Stimulated activated CD4-positive, alpha-beta T cell treated with anti-CD3 and anti-CD28 coated beads, Interleukin-12 subunit alpha, Interleukin-12 subunit beta, amount 100 ng/mL, for 48 hours (primary cell): ENCODE measurements at regions not wholly inside any gene's neighbourhood (a gene's known extent, or its start where the extent isn't known, plus 50 kb on each side); places are given as distances from the start of the nearest gene placed in this dataset.

ENCODE experiments used
- DNase-seq, 3 donors: peaks; one replicate each; pipeline ENCODE4 v3.0.0-alpha.2; 2020; ENCODE audit warnings: low read depth in 2 of 3, low spot score in 1 of 3

DNA sequence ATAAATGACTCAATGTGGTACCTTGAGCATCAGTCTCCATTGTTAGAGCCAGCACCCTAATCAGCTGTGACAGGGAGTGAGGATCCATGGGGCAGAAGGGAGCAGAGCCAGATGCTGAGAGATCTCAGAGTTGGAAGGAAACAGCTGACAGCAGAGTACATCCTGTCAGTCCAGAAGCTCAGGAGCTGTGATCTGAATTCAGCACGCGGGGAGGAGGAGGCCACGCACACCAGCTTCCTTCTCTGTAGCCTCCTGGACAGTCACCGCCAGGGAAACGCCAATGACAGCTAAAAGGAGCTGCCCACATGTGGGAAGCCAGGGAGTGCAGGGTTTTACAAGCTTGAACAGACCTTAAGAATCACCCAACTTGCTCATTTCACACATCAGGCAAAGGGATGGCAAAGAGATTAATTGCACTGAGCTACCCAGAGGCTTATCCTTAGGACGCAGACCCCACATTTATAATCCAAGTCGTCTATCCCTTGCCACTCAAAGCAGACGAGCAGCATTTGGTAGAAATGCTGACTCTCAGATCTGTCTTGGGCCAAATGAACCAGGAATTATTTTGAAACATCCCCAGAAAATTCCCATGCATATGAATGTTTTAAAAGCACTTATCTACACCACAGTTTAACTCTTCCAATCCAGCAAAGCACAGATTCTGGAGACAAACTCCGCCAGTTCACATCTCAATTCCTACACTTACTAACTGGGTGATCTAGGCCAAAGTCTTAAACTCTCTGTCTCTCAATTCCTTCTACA is 322.6 kb upstream of the TMTC1 start:
- no peak for DNase-seq

DNA sequence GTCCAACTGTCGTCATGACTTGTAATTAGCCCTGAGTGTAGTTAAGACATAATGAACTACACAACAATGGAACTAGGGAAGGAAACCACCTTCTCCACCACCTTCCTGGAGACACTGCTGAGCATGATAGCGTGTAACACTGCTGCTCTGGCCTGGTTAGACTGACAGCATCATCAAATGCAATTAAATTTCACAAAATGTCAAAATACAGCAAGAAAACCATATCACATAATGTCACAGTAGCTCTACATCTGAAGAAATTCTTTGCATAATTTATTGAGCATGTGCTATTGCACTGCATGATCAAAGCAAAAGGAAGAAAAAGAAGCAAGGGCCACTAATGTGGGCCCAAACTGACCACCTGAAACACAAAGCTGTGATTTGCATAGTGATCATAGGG is 321.8 kb upstream of the TMTC1 start:
- no peak for DNase-seq

DNA sequence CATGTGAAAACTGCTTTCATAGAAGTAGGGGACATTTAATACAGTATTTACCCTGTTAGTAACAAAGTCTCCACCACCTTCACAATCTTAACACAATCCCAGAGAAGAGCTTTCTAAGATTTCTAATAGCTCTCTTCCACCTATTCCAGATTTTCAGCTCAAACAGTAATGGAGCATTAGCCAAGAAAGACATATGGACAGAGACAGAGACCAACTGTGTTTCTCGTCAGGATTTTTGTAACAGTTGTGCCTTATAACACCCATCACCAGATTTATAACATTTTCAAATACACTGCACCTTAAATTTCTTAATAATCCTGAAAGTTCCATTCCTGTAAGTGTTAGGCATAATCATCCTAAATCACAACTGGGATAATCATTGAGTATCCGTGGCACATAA is 321.2 kb upstream of the TMTC1 start:
- DNase-seq, result no peak

DNA sequence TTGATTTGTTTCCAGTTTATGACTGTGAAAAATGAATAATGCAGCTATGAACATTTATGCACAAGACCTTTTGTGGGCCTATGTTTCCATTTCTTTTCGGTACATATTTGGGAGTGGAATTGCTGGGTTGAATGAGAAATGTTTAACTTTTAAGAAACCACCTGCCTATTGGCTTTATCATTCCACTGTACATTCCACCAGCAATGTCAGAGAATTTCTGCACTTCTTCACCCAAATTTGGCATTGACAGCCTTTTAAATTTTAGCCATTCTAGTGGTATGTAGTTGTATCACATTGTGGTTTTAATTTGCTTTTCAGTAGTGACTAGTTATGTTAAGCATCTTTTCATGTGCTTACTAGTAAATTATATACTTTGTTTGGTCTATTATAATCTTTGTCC is 317.0 kb upstream of the TMTC1 start:
- no peak for DNase-seq

DNA sequence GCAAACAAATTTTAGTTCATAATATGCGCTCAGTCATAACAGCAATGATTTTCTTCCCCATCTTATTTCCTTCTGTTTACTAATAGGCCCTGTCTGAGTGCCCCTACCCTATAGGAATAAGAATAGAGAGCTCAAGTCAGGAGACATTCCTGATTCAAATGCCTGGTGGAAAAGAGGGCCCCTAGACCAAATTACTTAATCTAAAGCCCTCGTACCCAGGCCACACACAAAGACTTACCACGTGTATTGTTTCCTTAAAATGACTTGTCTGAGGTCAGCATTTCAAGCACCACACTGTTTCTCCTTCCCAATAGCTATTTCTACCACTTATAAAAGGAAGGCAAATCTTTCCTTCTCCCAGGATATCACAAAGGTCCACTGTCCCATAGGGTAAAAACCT is 314.9 kb upstream of the TMTC1 start:
- DNase-seq, result no peak

DNA sequence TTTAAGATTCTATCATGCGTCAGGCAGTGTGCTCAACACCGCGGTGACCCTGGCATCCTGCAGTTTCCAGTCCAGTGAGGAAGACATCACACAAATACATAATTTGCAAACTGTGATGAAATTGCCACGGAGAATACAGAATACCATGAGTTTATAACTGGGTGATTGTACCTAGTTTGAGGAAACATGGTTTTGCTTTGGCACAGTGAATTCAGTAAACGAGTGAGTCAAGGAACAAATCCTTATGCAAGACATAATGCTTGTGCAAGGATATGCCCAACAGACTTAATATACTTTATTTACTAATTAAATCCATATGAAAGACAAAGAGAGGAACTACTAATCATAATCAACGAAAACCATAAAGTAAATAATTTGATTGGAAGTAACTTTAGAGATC is 311.8 kb upstream of the TMTC1 start:
- DNase-seq, result no peak

DNA sequence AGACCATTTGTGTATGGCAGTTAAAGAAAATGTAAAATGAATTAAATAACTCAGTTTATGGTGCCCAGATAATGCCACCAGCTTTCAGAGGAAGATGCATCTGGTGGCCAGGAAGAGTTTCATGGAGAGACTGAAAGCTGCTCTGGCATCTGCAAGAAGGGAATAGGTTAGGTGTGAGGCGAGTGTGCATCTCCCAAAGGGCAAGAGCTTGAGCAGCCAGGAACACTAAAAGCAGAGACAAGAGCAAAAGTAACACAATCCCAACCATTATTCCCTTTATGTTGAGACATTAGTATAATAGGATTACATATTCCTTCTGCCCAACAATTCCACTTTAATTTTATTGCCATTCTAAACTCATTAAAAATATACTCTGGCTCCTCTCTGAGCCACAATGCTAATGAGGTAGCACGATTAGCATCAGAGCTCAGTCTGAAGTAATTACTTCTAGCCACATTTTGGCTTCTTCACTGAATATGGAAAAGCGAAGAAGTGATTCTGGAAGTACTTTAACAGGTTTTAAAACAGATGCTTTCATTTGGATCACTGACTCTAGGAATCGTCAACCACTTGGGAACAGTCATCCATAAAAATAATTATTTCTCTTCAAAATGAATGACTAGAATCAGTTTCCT is 309.4 kb upstream of the TMTC1 start:
- no peak for DNase-seq

DNA sequence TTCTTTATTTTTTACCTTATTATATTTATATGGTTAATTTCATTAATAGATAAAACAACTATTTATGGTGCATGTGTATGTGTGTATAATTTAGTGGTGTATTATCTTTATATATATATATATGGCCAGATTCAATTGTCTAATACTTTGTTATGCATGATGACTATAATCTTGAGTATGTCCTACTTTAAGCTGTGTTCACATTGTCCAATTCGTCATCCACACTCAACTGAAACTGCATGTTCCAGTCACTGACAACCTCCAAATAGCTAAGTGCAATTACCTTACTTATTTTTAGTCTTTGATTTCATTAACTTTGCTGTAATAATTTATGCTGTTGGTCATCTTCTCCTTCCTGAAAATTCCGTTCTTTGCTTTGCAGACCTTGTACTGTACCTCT is 306.5 kb upstream of the TMTC1 start:
- DNase-seq, result no peak

DNA sequence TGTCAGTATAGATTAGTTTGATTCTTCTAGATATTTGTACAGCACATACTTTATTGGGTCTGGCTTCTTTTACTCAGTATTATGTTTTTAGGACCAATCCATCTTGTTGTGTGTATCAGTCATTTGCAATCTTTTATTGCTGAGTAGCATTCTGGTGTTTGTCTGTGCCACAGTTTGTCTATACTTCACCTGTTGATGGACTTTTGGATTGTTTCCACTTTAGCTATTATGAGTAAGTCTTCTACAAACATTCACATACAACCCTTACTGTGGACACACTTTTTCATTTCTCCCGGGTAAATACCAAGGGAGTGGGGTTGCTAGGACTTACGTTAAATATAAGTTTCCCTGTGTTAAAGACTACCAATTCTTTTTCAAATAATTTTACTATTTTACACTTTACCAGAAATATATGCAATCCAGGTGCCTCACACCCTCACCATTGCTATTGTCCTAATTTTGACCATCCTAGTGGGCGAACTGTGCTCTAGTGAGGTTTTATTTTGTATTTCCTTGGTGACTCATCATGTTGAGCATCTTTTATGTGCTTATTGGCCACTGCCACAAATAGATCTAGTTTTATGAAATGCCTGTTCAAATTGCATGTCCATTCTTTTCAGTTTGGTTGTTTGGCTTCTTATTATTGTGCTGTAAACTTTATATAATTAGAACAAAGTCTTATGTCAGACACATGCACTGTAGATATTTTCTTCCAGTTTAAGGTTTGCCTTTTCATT is 304.7 kb upstream of the TMTC1 start:
- DNase-seq, result no peak

DNA sequence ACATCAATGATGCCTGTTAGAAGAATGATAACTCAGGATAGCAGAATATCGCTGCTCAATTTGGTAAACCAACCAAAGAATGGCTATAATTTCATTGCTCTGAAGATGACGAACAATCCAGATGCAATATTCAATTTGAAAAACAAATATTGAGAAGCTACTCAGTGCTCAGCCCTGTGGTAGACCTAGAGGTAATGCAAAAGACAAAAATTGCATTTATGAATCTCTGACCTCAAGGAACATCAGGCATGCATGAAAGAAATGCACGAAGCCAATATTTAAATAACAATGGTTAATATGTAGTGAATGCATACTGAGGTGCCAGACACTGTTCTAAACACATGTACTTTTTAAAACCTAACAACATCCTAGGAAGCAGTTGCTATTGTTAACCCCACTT is 298.6 kb upstream of the TMTC1 start:
- no peak for DNase-seq

DNA sequence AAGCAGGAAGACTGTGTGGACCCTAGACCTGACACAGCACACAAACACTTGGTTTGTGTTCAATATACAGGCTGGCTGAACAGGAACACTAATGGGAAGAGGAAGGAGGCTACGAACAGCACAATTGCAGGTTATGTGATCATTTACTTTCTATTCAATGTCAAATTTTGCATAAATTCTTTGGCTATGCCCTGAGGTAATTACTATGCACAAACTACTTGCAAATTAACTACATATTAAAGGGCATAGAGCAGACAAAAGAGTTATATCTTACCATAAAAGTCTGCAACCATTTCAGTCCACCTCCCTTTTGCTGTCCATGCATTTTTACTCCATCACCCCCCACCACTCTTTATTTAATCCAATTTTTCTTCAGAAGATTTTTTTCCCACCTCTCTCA is 291.2 kb upstream of the TMTC1 start:
- no peak for DNase-seq

DNA sequence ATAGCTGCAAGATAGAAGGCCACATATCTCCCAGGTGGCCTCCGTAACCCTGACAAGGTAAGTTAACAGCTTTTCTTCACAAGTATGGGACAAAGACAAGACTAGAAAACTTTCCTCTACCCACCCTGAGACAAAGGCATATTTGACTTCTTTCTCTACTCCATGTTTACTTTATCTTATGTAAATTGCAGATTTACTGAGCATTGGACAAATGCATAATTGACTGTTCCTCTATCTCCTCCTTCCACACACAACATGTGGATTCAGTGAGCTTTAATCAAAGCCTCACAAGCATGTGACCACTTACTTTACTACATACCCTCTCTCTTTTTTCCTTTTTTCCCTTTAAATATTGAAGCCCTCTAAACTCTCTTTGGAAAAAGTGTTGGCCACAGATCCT is 289.1 kb upstream of the TMTC1 start:
- DNase-seq, result no peak

DNA sequence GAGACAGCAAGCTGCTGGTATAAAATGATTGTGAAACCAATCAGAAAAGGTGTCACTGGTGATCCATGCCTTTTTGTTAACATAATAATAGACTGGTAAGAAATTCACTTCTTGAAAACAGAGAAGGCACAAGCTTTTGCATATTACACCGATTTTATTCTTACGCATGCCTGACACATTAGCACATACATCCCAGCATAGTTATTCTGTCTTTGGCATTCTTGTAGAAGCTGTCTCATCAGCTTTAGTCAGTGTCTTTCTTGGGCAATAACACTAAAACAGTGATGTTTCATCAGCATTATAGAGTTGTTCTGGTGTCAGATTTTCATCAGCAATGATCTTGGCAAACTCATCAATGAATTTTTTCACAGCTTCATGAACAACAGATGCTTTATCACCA is 283.4 kb upstream of the TMTC1 start:
- DNase-seq, result no peak

DNA sequence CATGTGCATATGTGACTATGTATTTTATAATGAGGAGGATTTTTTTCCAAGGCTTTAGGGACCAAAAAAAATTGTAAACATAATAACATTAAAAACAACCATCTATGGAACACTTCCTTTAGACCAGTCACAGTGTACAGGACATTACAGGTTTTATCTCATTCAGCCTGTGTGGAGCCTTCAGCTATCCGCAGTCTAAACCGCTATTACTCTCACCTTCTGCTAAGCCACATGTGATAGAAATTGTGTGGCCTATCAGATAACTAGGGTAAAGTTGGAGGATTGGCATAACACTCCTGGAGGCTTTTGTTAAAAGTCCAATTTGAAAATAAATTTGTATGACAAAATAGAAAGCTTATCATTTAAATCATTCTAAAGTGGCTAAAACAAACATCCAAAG is 281.2 kb upstream of the TMTC1 start:
- DNase-seq, result no peak

DNA sequence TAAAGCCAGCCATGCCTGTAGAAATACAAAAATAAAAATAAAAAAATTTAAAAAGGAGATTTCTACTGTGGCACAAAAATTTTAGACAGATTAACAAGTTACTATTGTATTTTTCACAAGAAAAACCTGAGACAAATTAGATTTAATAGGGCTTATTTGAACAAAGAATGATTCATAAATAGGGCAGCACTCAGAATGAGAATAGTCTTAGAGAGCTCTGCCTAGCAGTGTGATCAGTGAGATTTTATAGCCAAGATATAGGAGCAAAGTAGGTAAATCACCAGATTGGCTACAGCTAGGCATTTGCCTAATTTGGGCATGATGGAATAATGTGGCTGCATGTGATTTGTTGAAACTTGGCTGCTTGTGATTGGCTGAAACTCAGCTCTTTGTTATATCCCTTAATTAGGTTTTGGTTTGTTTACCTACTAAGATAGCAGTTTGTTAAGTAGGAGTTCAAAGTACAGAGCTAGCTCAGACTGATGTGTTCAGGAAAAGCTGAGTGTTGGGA is 279.7 kb upstream of the TMTC1 start:
- no peak for DNase-seq

DNA sequence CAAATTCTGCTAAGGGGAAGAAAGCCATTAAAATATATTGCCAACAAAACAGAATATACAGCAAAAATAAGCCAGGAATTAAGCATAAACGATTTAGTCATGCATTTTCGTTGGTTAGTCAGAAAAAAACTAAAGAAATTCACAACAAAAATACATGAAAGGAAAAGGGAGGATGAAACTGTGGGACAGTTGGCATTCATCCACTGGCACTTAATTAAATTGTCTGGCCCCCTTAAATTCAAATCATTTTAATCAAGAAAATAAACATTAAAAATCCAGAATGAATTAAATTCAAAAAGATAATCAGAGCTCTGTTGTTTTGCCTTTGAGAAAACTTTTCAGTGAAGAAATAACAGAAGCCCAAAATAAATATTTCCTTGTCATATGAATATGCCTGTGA is 264.6 kb upstream of the TMTC1 start:
- DNase-seq, result no peak

DNA sequence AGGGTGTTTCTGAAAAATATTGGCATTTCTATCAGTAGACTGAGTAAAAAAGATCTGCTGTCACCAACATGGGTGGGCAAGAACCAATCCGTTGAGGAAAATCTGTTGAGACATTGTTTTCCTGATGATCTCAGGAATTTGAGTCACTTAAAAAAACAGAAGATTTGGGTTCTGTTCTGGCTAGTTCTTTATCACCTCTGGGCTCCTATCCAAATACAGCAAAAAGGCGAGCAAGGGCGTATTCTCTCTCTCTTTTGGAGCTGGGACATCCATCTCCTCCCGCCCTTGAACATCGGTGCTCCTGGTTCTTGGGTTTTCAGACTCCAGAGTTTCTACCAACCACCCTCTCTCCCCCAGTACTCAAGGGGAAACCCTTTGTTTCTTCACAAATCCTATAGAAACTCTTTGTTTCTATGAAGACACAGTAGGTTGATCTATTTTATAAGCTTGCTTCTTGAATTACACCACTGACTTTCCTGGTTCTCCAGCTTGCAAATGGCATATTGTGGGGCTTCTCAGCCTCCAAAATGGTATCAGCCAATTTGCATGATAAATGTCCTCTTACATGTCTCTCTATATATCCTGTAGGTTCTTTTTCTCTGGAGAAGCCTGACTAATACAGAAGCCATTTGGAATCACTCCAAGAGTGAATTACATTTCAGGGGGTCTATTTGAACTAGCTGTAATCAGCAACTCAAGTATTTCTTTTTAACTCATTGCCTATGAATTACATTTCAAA is 263.9 kb upstream of the TMTC1 start:
- no peak for DNase-seq

DNA sequence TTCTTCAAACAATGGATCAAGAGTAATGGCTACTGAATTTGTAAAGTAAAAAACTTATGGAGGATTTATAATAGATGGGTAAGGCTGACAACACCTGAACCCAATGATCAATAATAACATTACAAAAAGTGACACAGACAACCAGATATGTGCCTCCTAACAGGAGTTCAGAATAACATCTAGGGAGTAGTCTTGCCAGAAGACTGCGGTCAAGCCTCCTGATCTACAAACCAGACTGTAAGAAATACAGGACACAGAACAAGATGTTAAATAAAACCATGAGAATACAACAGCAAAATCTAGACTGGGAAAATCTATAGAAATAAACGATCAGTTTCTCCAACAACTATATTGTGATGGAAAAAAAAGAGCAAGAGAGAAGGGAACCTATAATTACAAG is 262.6 kb upstream of the TMTC1 start:
- DNase-seq, result no peak

DNA sequence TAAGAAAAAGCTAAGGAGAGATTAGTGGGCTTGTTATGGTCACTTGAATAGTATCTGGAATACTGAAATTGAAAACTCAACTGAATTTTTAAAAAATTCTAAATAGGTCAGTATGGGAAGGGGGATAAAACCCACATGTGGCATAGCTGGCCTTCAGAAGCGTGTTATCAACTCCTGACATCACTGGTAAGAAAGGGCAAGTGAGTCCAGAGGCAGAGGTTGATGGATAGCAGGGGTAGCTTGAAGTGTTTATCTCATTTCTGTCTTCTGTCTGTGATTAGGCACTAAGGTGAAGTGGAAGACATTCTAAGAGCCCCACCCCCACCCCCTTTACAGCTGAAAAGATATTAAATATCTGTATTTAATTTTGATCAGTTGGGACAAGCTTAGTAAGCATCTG is 261.4 kb upstream of the TMTC1 start:
- no peak for DNase-seq

DNA sequence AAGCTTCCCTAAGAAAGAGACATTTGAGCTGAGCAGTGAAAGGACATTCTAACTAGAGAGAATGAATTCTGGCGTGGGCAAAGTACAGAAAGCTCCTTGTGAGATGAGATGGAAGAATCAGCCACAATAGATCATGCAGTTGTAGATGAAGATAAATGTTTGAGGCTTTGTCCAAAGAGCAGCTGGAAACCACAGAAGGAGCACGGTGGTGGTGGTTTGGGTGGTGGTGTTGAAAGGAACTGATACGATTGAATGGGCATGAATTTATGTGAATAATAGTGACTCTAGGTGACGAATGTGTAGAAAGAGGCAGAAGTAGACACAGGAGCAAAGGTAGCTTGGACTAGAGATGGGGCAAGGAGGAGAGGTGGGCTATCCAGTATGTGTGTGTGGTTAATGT is 260.5 kb upstream of the TMTC1 start:
- DNase-seq, result no peak

DNA sequence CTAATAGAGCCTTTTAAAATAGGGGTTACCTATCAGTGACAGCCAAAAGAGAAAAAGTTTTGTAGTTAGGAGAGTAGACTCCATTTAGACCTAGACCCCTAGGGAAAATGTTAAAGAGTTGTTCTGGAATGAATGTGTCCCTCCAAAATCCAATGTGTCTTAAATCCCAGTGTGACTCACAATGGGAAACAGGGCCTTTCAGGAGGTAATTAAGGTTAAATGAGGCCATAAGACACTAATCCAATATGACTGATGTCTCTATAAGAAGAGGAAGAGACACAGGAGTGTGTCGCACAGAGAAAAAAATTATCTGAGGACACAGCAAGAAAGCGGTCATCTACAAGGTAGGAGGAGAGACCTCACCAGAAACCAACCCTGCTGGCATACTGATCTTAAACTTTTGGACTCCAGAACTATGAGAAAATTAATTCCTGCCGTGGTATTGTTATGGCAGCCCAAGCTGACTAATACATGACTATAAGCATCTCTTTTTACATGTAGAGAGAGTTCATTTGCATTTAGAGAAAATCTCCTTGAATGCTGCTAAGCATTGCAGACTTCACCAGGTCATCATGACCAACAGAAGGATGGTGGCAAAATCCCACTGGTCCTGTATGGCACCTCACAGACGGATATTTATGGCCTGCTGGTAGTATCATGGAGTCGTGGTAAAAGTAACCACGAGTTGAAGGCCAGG is 259.6 kb upstream of the TMTC1 start:
- no peak for DNase-seq
